ENCODE measurements at regions not wholly inside any gene's neighbourhood (a gene's known extent, or its start where the extent isn't known, plus 50 kb on each side); places are given as distances from the start of the nearest gene placed in this dataset.

DNA sequence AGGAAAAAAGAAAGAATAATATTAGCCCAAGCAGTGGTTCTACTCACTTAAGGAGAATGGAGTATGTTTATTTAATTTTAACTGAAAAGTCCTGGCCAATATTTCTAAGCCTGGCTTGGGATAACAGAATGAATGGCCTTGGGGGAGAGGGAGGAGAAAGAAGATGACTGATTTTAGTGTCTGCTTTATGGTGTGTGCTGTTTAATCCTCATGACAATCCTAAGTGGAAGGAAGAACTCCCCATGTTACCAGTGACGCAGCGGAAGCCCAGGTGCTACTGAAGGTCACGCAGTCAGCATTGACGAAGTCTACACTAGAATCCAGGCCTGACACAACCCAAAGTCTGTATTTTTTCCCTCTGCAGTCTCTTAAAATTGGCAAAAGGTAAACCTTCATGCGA lies 50.5 kb downstream of the PALM2AKAP2 start:
- POLR2A ChIA-PET, result no interaction called here
- TF ChIP-seq SUZ12 (IDR thresholded peaks at IDR 0.05), result no peak
- TF ChIP-seq TARDBP (IDR thresholded peaks at IDR 0.05), result no peak
- TF ChIP-seq FOXM1 (IDR thresholded peaks at IDR 0.05; ENCODE audit: borderline replicate concordance), result no peak
- TF ChIP-seq FOXA1 (IDR thresholded peaks at IDR 0.05), result no peak
- no peak for TF ChIP-seq LEF1 (IDR thresholded peaks at IDR 0.05; ENCODE audit: borderline replicate concordance)
- TF ChIP-seq ELF4 (IDR thresholded peaks at IDR 0.05), result no peak
- TF ChIP-seq SP1 (IDR thresholded peaks at IDR 0.05), result no peak
- no peak for TF ChIP-seq L3MBTL2 (conservative IDR thresholded peaks at IDR 0.05)
- no peak for TF ChIP-seq BHLHE40 (IDR thresholded peaks at IDR 0.05; ENCODE audit: borderline replicate concordance)
- no peak for TF ChIP-seq HDGF (IDR thresholded peaks at IDR 0.05; ENCODE audit: borderline replicate concordance)
- no peak for TF ChIP-seq CTBP1 (IDR thresholded peaks at IDR 0.05; ENCODE audit: borderline replicate concordance)
- no peak for TF ChIP-seq ARNT (IDR thresholded peaks at IDR 0.05)
- TF ChIP-seq NFRKB (IDR thresholded peaks at IDR 0.05), result no peak
- TF ChIP-seq FOXK2 (IDR thresholded peaks at IDR 0.05), result no peak
- TF ChIP-seq, protein P1, sequence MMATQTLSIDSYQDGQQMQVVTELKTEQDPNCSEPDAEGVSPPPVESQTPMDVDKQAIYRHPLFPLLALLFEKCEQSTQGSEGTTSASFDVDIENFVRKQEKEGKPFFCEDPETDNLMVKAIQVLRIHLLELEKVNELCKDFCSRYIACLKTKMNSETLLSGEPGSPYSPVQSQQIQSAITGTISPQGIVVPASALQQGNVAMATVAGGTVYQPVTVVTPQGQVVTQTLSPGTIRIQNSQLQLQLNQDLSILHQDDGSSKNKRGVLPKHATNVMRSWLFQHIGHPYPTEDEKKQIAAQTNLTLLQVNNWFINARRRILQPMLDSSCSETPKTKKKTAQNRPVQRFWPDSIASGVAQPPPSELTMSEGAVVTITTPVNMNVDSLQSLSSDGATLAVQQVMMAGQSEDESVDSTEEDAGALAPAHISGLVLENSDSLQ (IDR thresholded peaks at IDR 0.05), result no peak
- TF ChIP-seq ZNF384 (IDR thresholded peaks at IDR 0.05), result no peak
- CTCF ChIA-PET, result no interaction called here
- no peak for DNase-seq (ENCODE audit: extremely low spot score)

DNA sequence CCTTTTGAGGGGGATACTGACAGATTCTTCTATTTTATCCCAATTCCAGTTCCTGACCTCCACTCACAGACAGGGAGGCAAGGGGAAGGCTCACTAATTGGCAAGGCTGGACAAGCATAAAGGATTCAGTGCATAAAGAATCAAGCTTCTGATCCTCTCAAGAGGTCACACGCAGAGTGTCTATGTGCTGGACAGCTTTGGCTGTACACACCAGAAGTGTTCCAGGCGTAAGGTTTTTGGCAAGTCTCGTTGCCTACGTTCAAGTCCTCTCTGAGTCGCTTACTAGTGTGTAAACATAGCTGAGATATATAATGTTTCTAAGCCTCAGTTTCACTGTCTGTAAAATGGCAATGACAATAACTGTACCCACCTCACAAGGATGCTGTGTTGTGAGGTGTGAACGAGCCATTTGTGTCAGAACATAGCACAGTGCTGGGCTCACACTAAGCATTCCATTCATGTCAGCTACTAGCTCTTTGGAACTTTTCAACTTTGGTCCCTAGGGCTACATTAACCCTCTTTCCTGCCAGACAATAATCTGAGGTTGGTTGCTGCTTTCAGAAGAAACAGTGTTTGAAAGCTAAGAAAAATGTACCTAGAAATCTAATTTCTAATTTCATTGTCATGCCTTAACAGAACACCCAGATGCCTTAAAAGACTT lies 52.1 kb downstream of the PALM2AKAP2 start:
- ChIA-PET POLR2A (no interaction called here), CTCF (interaction anchor here (0.6 kb wide), 1 partner anchor 17 kb away, joined by 3 read pairs; no protein-coding TSS in a partner anchor)
- no peak for DNase-seq (ENCODE audit: extremely low spot score)
- TF ChIP-seq L3MBTL2 (conservative IDR thresholded peaks at IDR 0.05) (no peak), ZNF384 (IDR thresholded peaks at IDR 0.05) (no peak), SP1 (IDR thresholded peaks at IDR 0.05) (no peak), FOXM1 (IDR thresholded peaks at IDR 0.05; ENCODE audit: borderline replicate concordance) (no peak), ELF4 (IDR thresholded peaks at IDR 0.05) (no peak), NFRKB (IDR thresholded peaks at IDR 0.05) (no peak), HDGF (IDR thresholded peaks at IDR 0.05; ENCODE audit: borderline replicate concordance) (no peak), FOXK2 (IDR thresholded peaks at IDR 0.05) (no peak), SUZ12 (IDR thresholded peaks at IDR 0.05) (no peak), FOXA1 (IDR thresholded peaks at IDR 0.05) (no peak), LEF1 (IDR thresholded peaks at IDR 0.05; ENCODE audit: borderline replicate concordance) (no peak)
- TF ChIP-seq, protein P1 (IDR thresholded peaks at IDR 0.05), result no peak

DNA sequence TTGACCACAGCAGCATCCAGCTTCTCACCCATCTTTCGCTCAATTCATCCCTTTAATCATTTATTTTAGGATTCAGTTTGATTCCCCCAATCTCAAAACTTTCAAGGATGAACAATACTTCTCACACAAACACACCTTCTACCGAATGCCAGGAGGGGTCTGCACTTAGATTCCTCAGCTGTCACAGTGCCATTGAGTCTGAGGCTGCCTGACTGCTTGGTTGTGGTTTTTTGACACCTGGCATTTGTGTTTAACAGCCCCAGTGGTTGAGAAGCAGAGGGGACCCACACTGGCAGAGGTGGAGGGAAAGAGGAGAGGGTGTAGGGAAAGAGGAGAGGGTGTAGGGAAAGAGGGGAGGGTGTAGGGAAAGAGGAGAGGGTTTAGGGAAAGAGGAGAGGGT lies 54.9 kb downstream of the PALM2AKAP2 start:
- ChIA-PET CTCF (no interaction called here), POLR2A (no interaction called here)
- TF ChIP-seq FOXM1 (IDR thresholded peaks at IDR 0.05; ENCODE audit: borderline replicate concordance) (no peak), HDGF (IDR thresholded peaks at IDR 0.05; ENCODE audit: borderline replicate concordance) (no peak), L3MBTL2 (conservative IDR thresholded peaks at IDR 0.05) (no peak), BHLHE40 (IDR thresholded peaks at IDR 0.05; ENCODE audit: borderline replicate concordance) (no peak), FOXA1 (IDR thresholded peaks at IDR 0.05) (no peak), NFRKB (IDR thresholded peaks at IDR 0.05) (no peak), ELF4 (IDR thresholded peaks at IDR 0.05) (no peak), TARDBP (IDR thresholded peaks at IDR 0.05) (no peak), ZNF384 (IDR thresholded peaks at IDR 0.05) (no peak), ARNT (IDR thresholded peaks at IDR 0.05) (no peak), SUZ12 (IDR thresholded peaks at IDR 0.05) (no peak), FOXK2 (IDR thresholded peaks at IDR 0.05) (no peak), LEF1 (IDR thresholded peaks at IDR 0.05; ENCODE audit: borderline replicate concordance) (no peak), SP1 (IDR thresholded peaks at IDR 0.05) (no peak), CTBP1 (IDR thresholded peaks at IDR 0.05; ENCODE audit: borderline replicate concordance) (no peak)
- TF ChIP-seq, protein P1 (IDR thresholded peaks at IDR 0.05), result no peak
- no peak for DNase-seq (ENCODE audit: extremely low spot score)

DNA sequence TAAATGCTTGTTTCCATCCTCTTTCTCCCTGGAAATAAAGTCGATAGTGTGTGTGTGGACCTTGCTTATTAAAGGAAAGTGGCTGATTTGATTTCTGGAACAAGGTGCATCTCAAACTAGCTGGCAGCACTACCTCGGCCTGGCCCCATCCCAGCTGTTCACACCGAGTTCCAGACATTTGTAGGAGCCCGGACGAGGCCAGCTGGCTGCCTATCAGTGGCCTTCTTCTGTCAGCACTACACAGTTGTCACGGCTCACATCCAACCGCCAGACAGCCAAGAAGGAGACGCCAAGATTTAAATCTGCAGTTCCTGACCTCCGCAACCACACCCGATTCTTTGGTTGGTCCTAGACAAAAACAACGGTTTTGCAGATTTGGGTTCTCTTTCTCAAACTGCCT lies 63.6 kb downstream of the PALM2AKAP2 start:
- TF ChIP-seq, protein P1 (IDR thresholded peaks at IDR 0.05), result no peak
- TF ChIP-seq FOXK2 (IDR thresholded peaks at IDR 0.05), result no peak
- TF ChIP-seq NFRKB (IDR thresholded peaks at IDR 0.05), result no peak
- TF ChIP-seq ELF4 (IDR thresholded peaks at IDR 0.05), result no peak
- TF ChIP-seq FOXA1 (IDR thresholded peaks at IDR 0.05), result no peak
- TF ChIP-seq TARDBP (IDR thresholded peaks at IDR 0.05), result no peak
- TF ChIP-seq ARNT (IDR thresholded peaks at IDR 0.05), result no peak
- no peak for TF ChIP-seq FOXM1 (IDR thresholded peaks at IDR 0.05; ENCODE audit: borderline replicate concordance)
- TF ChIP-seq CTBP1 (IDR thresholded peaks at IDR 0.05; ENCODE audit: borderline replicate concordance), result no peak
- TF ChIP-seq HDGF (IDR thresholded peaks at IDR 0.05; ENCODE audit: borderline replicate concordance), result no peak
- TF ChIP-seq BHLHE40 (IDR thresholded peaks at IDR 0.05; ENCODE audit: borderline replicate concordance), result no peak
- no peak for TF ChIP-seq SP1 (IDR thresholded peaks at IDR 0.05)
- no peak for TF ChIP-seq SUZ12 (IDR thresholded peaks at IDR 0.05)
- no peak for TF ChIP-seq LEF1 (IDR thresholded peaks at IDR 0.05; ENCODE audit: borderline replicate concordance)
- no peak for TF ChIP-seq L3MBTL2 (conservative IDR thresholded peaks at IDR 0.05)
- DNase-seq (ENCODE audit: extremely low spot score), result no peak
- POLR2A ChIA-PET, result no interaction called here
- CTCF ChIA-PET, result no interaction called here

DNA sequence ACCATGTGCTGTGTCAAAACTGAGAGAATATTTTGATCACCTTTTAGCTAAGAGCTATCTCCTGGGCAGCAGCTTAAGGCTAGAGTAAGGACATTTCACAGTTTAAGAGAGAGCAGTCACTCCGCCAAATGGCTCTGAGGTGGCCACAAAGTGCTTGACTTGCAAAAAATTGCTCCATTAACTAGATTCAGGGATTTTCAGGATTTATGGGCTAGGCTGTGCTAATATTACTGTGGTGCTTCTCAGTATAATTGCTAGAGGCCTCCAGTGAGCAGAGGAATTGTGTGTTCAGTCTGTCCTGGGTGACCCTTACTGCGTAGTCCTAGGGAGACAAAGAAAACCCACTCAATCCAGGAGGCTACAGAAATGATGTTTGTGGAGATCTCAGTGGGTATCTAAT lies 65.2 kb downstream of the PALM2AKAP2 start:
- ChIA-PET CTCF (no interaction called here), POLR2A (no interaction called here)
- DNase-seq (ENCODE audit: extremely low spot score), result no peak
- TF ChIP-seq CTBP1 (IDR thresholded peaks at IDR 0.05; ENCODE audit: borderline replicate concordance), result no peak
- no peak for TF ChIP-seq L3MBTL2 (conservative IDR thresholded peaks at IDR 0.05)
